ENCODE measurements at regions not wholly inside any gene's neighbourhood (a gene's known extent, or its start where the extent isn't known, plus 50 kb on each side); places are given as distances from the start of the nearest gene placed in this dataset.

GRCh38 chr5:135631391-135631790 is 52.6 kb upstream of the CXCL14 start (continued):
- no peak for TF ChIP-seq POLR2AphosphoS5 (IDR thresholded peaks at IDR 0.05)

GRCh38 chr5:135629666-135630065 is 50.9 kb upstream of the CXCL14 start:
- no peaks in the 10 kb centered on the region for H3K79me2 ChIP-seq (replicated peaks; ENCODE audit: insufficient read depth, low read length)
- H2AFZ ChIP-seq (ENCODE audit: low read depth, low read length): no peak overlapping the region
- H3K27me3 ChIP-seq (ENCODE audit: insufficient read depth, low read depth, low read length): no peaks in the 10 kb centered on the region
- no peak overlapping the region for H3K27ac ChIP-seq (ENCODE audit: low read length)
- H3K9ac ChIP-seq (ENCODE audit: low read length): no peak overlapping the region
- TF ChIP-seq RAD21 (conservative IDR thresholded peaks at IDR 0.05) (no peak), EZH2 (IDR thresholded peaks at IDR 0.05; ENCODE audit: borderline replicate concordance, insufficient read depth, low read length, poor library complexity, severe bottlenecking) (no peak), REST (IDR thresholded peaks at IDR 0.05; ENCODE audit: borderline replicate concordance) (no peak), MXI1 (conservative IDR thresholded peaks at IDR 0.05; ENCODE audit: poor library complexity, severe bottlenecking) (no peak), EP300 (conservative IDR thresholded peaks at IDR 0.05; ENCODE audit: poor library complexity, severe bottlenecking) (no peak), SMC3 (conservative IDR thresholded peaks at IDR 0.05; ENCODE audit: poor library complexity) (no peak), CTCF (IDR thresholded peaks at IDR 0.05; ENCODE audit: poor library complexity, severe bottlenecking) (no peak), POLR2AphosphoS5 (IDR thresholded peaks at IDR 0.05) (no peak), TAF1 (IDR thresholded peaks at IDR 0.05; ENCODE audit: low read depth) (no peak)
- H4K20me1 ChIP-seq (ENCODE audit: insufficient read depth): no peaks in the 10 kb centered on the region
- no peak overlapping the region for H3K4me2 ChIP-seq (ENCODE audit: low read length)
- H3K9me2 ChIP-seq (ENCODE audit: insufficient read depth, low read length): no peaks in the 10 kb centered on the region
- no peaks in the 10 kb centered on the region for H3K9me3 ChIP-seq (ENCODE audit: low read length)
- no peaks in the 10 kb centered on the region for H3K36me3 ChIP-seq (ENCODE audit: insufficient read depth, low read length)
- no peaks in the 10 kb centered on the region for H3F3A ChIP-seq (ENCODE audit: insufficient read depth, low read length, poor library complexity, severe bottlenecking)
- H3K4me3 ChIP-seq (ENCODE audit: low read length): no peak overlapping the region

- Histone ChIP-seq H2AFZ (ENCODE audit: low read depth, low read length) (no peak overlapping the region), H3K9ac (ENCODE audit: low read length) (no peak overlapping the region)
- TF ChIP-seq TAF1 (IDR thresholded peaks at IDR 0.05; ENCODE audit: low read depth): no peak
Measured at GRCh38 chr5:135628771-135629563, 50.2 kb upstream of the CXCL14 start.

More at GRCh38 chr5:135628771-135629563, 50.2 kb upstream of the CXCL14 start:
- Histone ChIP-seq H3K9me3 (ENCODE audit: low read length) (no peaks in the 10 kb centered on the region), H3K36me3 (ENCODE audit: insufficient read depth, low read length) (no peaks in the 10 kb centered on the region), H3F3A (ENCODE audit: insufficient read depth, low read length, poor library complexity, severe bottlenecking) (no peaks in the 10 kb centered on the region), H3K79me2 (replicated peaks; ENCODE audit: insufficient read depth, low read length) (no peaks in the 10 kb centered on the region), H3K4me2 (ENCODE audit: low read length) (no peak overlapping the region), H3K4me3 (ENCODE audit: low read length) (no peak overlapping the region), H4K20me1 (ENCODE audit: insufficient read depth) (no peaks in the 10 kb centered on the region), H3K27ac (ENCODE audit: low read length) (no peak overlapping the region), H3K9me2 (ENCODE audit: insufficient read depth, low read length) (no peaks in the 10 kb centered on the region), H3K27me3 (ENCODE audit: insufficient read depth, low read depth, low read length) (no peaks in the 10 kb centered on the region)

All from neural cell (in vitro differentiated cells).